ENCODE measurements at regions not wholly inside any gene's neighbourhood (a gene's known extent, or its start where the extent isn't known, plus 50 kb on each side); places are given as distances from the start of the nearest gene placed in this dataset.
"Not testable (repeated sequence)": the region's sequence is repeated elsewhere in the genome, so short reads cannot be mapped to it uniquely, and the experiment has no call there.

GRCh38 chr10:58058683-58059082 is 209.0 kb downstream of the IPMK start:
- not testable (repeated sequence) for TF ChIP-seq CTCF (IDR thresholded peaks at IDR 0.05; ENCODE audit: poor library complexity); EZH2 (IDR thresholded peaks at IDR 0.05; ENCODE audit: borderline replicate concordance)

Measured in hepatocyte (in vitro differentiated cells).